Liver (tissue), 8 donors: ENCODE measurements at regions not wholly inside any gene's neighbourhood (a gene's known extent, or its start where the extent isn't known, plus 50 kb on each side); places are given as distances from the start of the nearest gene placed in this dataset.

Experiments used
- DNase-seq: peaks from one replicate; pipeline ENCODE4 v3.0.0-alpha.2; 2017; ENCODE audit warnings: low spot score
- H3K27ac ChIP-seq, 2 donors: one replicate each; pipeline ENCODE4 v1.7.0; 2013; ENCODE audit warnings: inconsistent platforms in 2 of 2, low read length in 2 of 2, control low read depth in 1 of 2, low read depth in 1 of 2, mild to moderate bottlenecking in 1 of 2
- H3K27me3 ChIP-seq, 4 donors: one replicate each; pipeline versions ENCODE4 v1.6.1 to v1.7.0; 2013; ENCODE audit warnings: low read length in 3 of 4, inconsistent platforms in 1 of 4, mild to moderate bottlenecking in 1 of 4, moderate library complexity in 1 of 4; ENCODE audit not compliant: control insufficient read depth in 4 of 4, insufficient read depth in 4 of 4
- H3K36me3 ChIP-seq, 4 donors: one replicate each; pipeline versions ENCODE4 v1.6.1 to v1.7.0; 2013; ENCODE audit warnings: low read length in 3 of 4, mild to moderate bottlenecking in 3 of 4, low read depth in 1 of 4, moderate library complexity in 1 of 4; ENCODE audit not compliant: control insufficient read depth in 4 of 4, insufficient read depth in 3 of 4
- H3K4me1 ChIP-seq, 4 donors: one replicate each; pipeline versions ENCODE4 v1.6.1 to v1.7.0; 2013; ENCODE audit warnings: low read length in 3 of 4, mild to moderate bottlenecking in 3 of 4, moderate library complexity in 1 of 4; ENCODE audit not compliant: control insufficient read depth in 4 of 4, insufficient read depth in 4 of 4
- H3K4me3 ChIP-seq, 3 donors: one replicate each; pipeline versions ENCODE4 v1.6.1 to v1.7.0; 2013; ENCODE audit warnings: low read length in 3 of 3, control low read depth in 1 of 3, low read depth in 1 of 3, mild to moderate bottlenecking in 1 of 3
- H3K9ac ChIP-seq, 2 donors: one replicate each; pipeline ENCODE4 v1.7.0; 2013; ENCODE audit warnings: low read length in 2 of 2, mild to moderate bottlenecking in 2 of 2, moderate library complexity in 2 of 2, control low read depth in 1 of 2, low read depth in 1 of 2
- H3K9me3 ChIP-seq, 4 donors: one replicate each; pipeline versions ENCODE4 v1.6.1 to v1.7.0; 2013; ENCODE audit warnings: low read length in 3 of 4; ENCODE audit not compliant: control insufficient read depth in 4 of 4
- ATF3 ChIP-seq: IDR thresholded peaks from 2 replicates; pipeline ENCODE4 v1.6.1; 2016; ENCODE audit warnings: antibody characterized with exemption
- CTCF ChIP-seq: fragments of 150-350 bp; IDR thresholded peaks from 2 replicates; pipeline ENCODE4 v1.5.1; 2017; ENCODE audit warnings: improper control_type of control experiment, low read depth, low read length; ENCODE audit not compliant: missing input control
- EGR1 ChIP-seq, 2 donors: IDR thresholded peaks; 2 replicates each; pipeline ENCODE4 v1.6.1; 2016 to 2018; ENCODE audit warnings: antibody characterized with exemption in 2 of 2, low read depth in 2 of 2
- FOXA1 ChIP-seq: IDR thresholded peaks from 2 replicates; pipeline ENCODE4 v1.6.1; 2016; ENCODE audit warnings: antibody characterized with exemption
- HNF4A ChIP-seq, 2 donors: conservative IDR thresholded peaks; 2 replicates each; pipeline ENCODE4 v1.6.1; 2016; ENCODE audit warnings: antibody characterized with exemption in 2 of 2, mild to moderate bottlenecking in 2 of 2
- HNF4G ChIP-seq: IDR thresholded peaks from 2 replicates; pipeline ENCODE4 v1.6.1; 2016; ENCODE audit warnings: antibody characterized with exemption
- MAX ChIP-seq: IDR thresholded peaks from 2 replicates; pipeline ENCODE4 v1.6.1; 2016; ENCODE audit warnings: antibody characterized with exemption
- NR2F2 ChIP-seq: IDR thresholded peaks from 2 replicates; pipeline ENCODE4 v1.6.1; 2016; ENCODE audit warnings: antibody characterized with exemption
- RAD21 ChIP-seq, 2 donors: IDR thresholded peaks; 2 replicates each; pipeline ENCODE4 v1.6.1; 2016; ENCODE audit warnings: antibody characterized with exemption in 2 of 2, mild to moderate bottlenecking in 2 of 2
- RXRA ChIP-seq, 2 donors: IDR thresholded peaks; 2 replicates each; pipeline ENCODE4 v1.6.1; 2017 to 2018; ENCODE audit warnings: antibody characterized with exemption in 2 of 2, mild to moderate bottlenecking in 1 of 2
- TAF1 ChIP-seq: conservative IDR thresholded peaks from 2 replicates; pipeline ENCODE4 v1.6.1; 2016; ENCODE audit warnings: antibody characterized with exemption, mild to moderate bottlenecking
- YY1 ChIP-seq: IDR thresholded peaks from 2 replicates; pipeline ENCODE4 v1.6.1; 2016; ENCODE audit warnings: antibody characterized with exemption, mild to moderate bottlenecking
- ZBTB33 ChIP-seq: IDR thresholded peaks from 2 replicates; pipeline ENCODE4 v1.6.1; 2016; ENCODE audit warnings: antibody characterized with exemption
- WGBS: extraction: QIAGEN DNeasy Blood & Tissue Kit; methylation state at CpG from one replicate; pipeline ENCODE4 v1.1.7; 2013; 5-methylcytosine and 5-hydroxymethylcytosine counted together
- donor health status: healthy.
- donor health status: healthy.
- donor health status: healthy.
- donor health status: healthy.
- donor health status: healthy.

GRCh38 chr16:47847220-47847970 lies 308.4 kb downstream of the ABCC12 start (continued):
- no peak for TF ChIP-seq TAF1
- no peak for TF ChIP-seq EGR1 (IDR thresholded peaks at IDR 0.05; ENCODE audit: low read depth in 2 of 2)

GRCh38 chr16:47834485-47835024 lies 321.2 kb downstream of the ABCC12 start:
- 58% methylated on average over 2 of the region's 2 CpGs for WGBS
- H3K9me3 ChIP-seq = peaks cover 2 to 12% (median 7%) of the 10 kb centered on the region in 4 donors

More at GRCh38 chr16:47834485-47835024, 321.2 kb downstream of the ABCC12 start:
- no peak overlapping the region for H3K27ac ChIP-seq
- H3K36me3 ChIP-seq = no peaks in the 10 kb centered on the region
- H3K27me3 ChIP-seq = no peaks in the 10 kb centered on the region
- TF ChIP-seq CTCF = no peak
- TF ChIP-seq HNF4G = no peak
- TF ChIP-seq HNF4A (conservative IDR thresholded peaks at IDR 0.05) = no peak
- TF ChIP-seq TAF1 = no peak
- TF ChIP-seq ZBTB33 = no peak
- no peak for TF ChIP-seq MAX
- no peak for TF ChIP-seq RAD21 (IDR thresholded peaks at IDR 0.05)
- TF ChIP-seq FOXA1 = no peak
- TF ChIP-seq NR2F2 = no peak
- TF ChIP-seq RXRA (IDR thresholded peaks at IDR 0.05) = no peak
- no peak for TF ChIP-seq ATF3
- TF ChIP-seq YY1 = no peak
- TF ChIP-seq EGR1 (IDR thresholded peaks at IDR 0.05; ENCODE audit: low read depth in 2 of 2) = no peak
- H3K4me3 ChIP-seq = no peak overlapping the region
- no peak overlapping the region for H3K9ac ChIP-seq
- no peak for DNase-seq
- no peaks in the 10 kb centered on the region for H3K4me1 ChIP-seq
